Neural progenitor cell (in vitro differentiated cells): ENCODE measurements at regions not wholly inside any gene's neighbourhood (a gene's known extent, or its start where the extent isn't known, plus 50 kb on each side); places are given as distances from the start of the nearest gene placed in this dataset.

Experiments
- EZH2 ChIP-seq: fragments of 200-600 bp; sonication (generic); IDR thresholded peaks from 2 replicates; pipeline ENCODE4 v1.6.1; 2017; ENCODE audit warnings: antibody characterized with exemption, mild to moderate bottlenecking, moderate library complexity
- EZH2phosphoT487 ChIP-seq: fragments of 200-600 bp; sonication (generic); IDR thresholded peaks from 2 replicates; pipeline ENCODE4 v1.6.1; 2017; ENCODE audit warnings: antibody characterized with exemption
- TF ChIP-seq, protein P1 (sequence below): fragments of 200-600 bp; sonication (generic); IDR thresholded peaks from 2 replicates; pipeline ENCODE4 v1.5.1; 2017; ENCODE audit warnings: antibody characterized with exemption, mild to moderate bottlenecking

DNA sequence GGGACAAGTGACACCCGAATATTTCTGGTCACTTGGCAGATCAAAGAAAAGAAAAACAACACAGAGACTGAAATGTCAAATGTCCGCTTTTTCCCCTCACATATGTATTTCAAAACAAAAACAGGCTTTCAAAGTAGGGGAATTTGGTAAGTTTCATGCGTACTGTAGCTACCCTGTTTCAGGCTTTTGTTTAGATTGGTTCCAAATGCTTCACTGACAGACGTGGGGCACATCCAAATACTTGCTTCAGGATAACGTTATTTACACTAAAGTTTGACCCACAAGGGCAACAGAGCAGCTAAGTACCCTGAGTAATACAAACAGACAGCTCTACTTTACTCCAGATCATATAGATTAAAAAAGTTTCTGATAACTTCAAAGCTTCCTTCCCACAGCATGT lies 804.5 kb upstream of the POU3F4 start:
- TF ChIP-seq, protein P1, sequence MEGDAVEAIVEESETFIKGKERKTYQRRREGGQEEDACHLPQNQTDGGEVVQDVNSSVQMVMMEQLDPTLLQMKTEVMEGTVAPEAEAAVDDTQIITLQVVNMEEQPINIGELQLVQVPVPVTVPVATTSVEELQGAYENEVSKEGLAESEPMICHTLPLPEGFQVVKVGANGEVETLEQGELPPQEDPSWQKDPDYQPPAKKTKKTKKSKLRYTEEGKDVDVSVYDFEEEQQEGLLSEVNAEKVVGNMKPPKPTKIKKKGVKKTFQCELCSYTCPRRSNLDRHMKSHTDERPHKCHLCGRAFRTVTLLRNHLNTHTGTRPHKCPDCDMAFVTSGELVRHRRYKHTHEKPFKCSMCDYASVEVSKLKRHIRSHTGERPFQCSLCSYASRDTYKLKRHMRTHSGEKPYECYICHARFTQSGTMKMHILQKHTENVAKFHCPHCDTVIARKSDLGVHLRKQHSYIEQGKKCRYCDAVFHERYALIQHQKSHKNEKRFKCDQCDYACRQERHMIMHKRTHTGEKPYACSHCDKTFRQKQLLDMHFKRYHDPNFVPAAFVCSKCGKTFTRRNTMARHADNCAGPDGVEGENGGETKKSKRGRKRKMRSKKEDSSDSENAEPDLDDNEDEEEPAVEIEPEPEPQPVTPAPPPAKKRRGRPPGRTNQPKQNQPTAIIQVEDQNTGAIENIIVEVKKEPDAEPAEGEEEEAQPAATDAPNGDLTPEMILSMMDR: no peak
- no peak for TF ChIP-seq EZH2
- no peak for TF ChIP-seq EZH2phosphoT487
